HCT116 (cell line): ENCODE measurements at regions not wholly inside any gene's neighbourhood (a gene's known extent, or its start where the extent isn't known, plus 50 kb on each side); places are given as distances from the start of the nearest gene placed in this dataset.

Source experiments
- ATAC-seq: fragments of 200-7000 bp; cut with Tn5 transposase; 2 replicates; pipeline ENCODE4 v1.9.1; 2020; ENCODE audit warnings: mild to moderate bottlenecking, moderate library complexity
- BruUV-seq: library from RNA; stranded (reverse); fragments of 400-500 nt; replicated peaks from 2 replicates; lab custom pipeline; 2021; lab: Mats Ljungman, UMichigan
- CTCF ChIA-PET: fragments of 300-600 bp; sonication (Branson Sonifier 250); formaldehyde crosslinking; loops from one replicate; lab custom pipeline; 2021; ENCODE audit warnings: antibody characterized with exemption; lab: Charles Lee
- POLR2A ChIA-PET: fragments of 300-600, 350-600 bp; sonication (Branson Sonifier 250); formaldehyde crosslinking; loops from one replicate; lab custom pipeline; 2021; ENCODE audit warnings: antibody characterized with exemption; lab: Charles Lee
- RAD21 ChIA-PET, 2 experiments: fragments of 300-600 bp; sonication (Branson Sonifier 250); formaldehyde crosslinking; loops; one replicate each; lab custom pipeline; 2023; ENCODE audit warnings: low total read pairs in 2 of 2; ENCODE audit not compliant: uncharacterized antibody in 2 of 2, unreplicated experiment in 2 of 2, low non-redundant PET in 1 of 2; lab: Charles Lee
- DNase-seq: peaks from one replicate; pipeline ENCODE4 v3.0.0-alpha.2; 2010; ENCODE audit warnings: low read depth, low spot score
- H2AFZ ChIP-seq: fragments of 200-600 bp; shearing (Covaris generic), sonication (generic); 2 replicates; pipeline ENCODE4 v1.6.1; 2017; ENCODE audit warnings: low read depth, mixed run types, mixed read lengths, antibody characterized with exemption, low read length; ENCODE audit not compliant: poor library complexity, severe bottlenecking
- H3K27ac ChIP-seq: 2 replicates; pipeline ENCODE4 v1.5.1; 2012; ENCODE audit warnings: low read depth, low read length
- H3K27me3 ChIP-seq: fragments of 200-600 bp; sonication (generic); 2 replicates; pipeline ENCODE4 v1.6.1; 2016; ENCODE audit warnings: mixed run types, low read length, mixed read lengths; ENCODE audit not compliant: insufficient read depth
- H3K36me3 ChIP-seq, 2 experiments: fragments of 200-500 bp in 1 of 2; fragments of 200-600 bp in 1 of 2; sonication (Bioruptor generic) in 1 of 2; sonication (generic) in 1 of 2; 2 replicates each; pipeline versions ENCODE4 v1.5.1 to v1.6.1; 2014 to 2016; ENCODE audit warnings: low read length in 2 of 2, inconsistent platforms in 1 of 2, mixed read lengths in 1 of 2, mixed run types in 1 of 2; ENCODE audit not compliant: insufficient read depth in 2 of 2, control insufficient read depth in 1 of 2
- H3K4me1 ChIP-seq, 2 experiments: fragments of 200-600 bp in 1 of 2; sonication (generic) in 1 of 2; 2 replicates each; pipeline versions ENCODE4 v1.5.1 to v1.6.1; 2012 to 2017; ENCODE audit warnings: low read length in 2 of 2, inconsistent platforms in 1 of 2, mild to moderate bottlenecking in 1 of 2, mixed read lengths in 1 of 2, mixed run types in 1 of 2, moderate library complexity in 1 of 2; ENCODE audit not compliant: insufficient read depth in 2 of 2, control insufficient read depth in 1 of 2
- H3K4me2 ChIP-seq: fragments of 200-600 bp; sonication (generic); 2 replicates; pipeline ENCODE4 v1.6.1; 2017; ENCODE audit warnings: mixed run types, low read length, mixed read lengths
- H3K4me3 ChIP-seq, 2 experiments: fragments of 200-600 bp in 1 of 2; sonication (generic) in 1 of 2; replicated peaks in 1 of 2; 2 replicates each; pipeline ENCODE4 v1.5.1; 2011 to 2016; ENCODE audit warnings: low read length in 2 of 2, control low read depth in 1 of 2, low read depth in 1 of 2, mild to moderate bottlenecking in 1 of 2, mixed read lengths in 1 of 2, mixed run types in 1 of 2
- H3K79me2 ChIP-seq: fragments of 200-600 bp; sonication (generic); 2 replicates; pipeline ENCODE4 v1.6.1; 2017; ENCODE audit warnings: mild to moderate bottlenecking, mixed run types, low read length, moderate library complexity, mixed read lengths; ENCODE audit not compliant: insufficient read depth
- H3K9ac ChIP-seq: fragments of 200-600 bp; sonication (generic); 2 replicates; pipeline ENCODE4 v1.6.1; 2016; ENCODE audit warnings: low read length, mixed read lengths
- H3K9me2 ChIP-seq: fragments of 200-600 bp; sonication (generic), shearing (Covaris generic); 2 replicates; pipeline ENCODE4 v1.6.1; 2017; ENCODE audit warnings: mixed run types, mild to moderate bottlenecking, moderate library complexity; ENCODE audit not compliant: insufficient read depth
- H3K9me3 ChIP-seq, 2 experiments: fragments of 200-500 bp in 1 of 2; fragments of 200-600 bp in 1 of 2; sonication (Bioruptor generic) in 1 of 2; sonication (generic) in 1 of 2; 2 replicates each; pipeline ENCODE4 v1.6.1; 2014 to 2017; ENCODE audit warnings: low read length in 2 of 2, mixed read lengths in 2 of 2, inconsistent platforms in 1 of 2, low read depth in 1 of 2, mild to moderate bottlenecking in 1 of 2, mixed run types in 1 of 2, moderate library complexity in 1 of 2; ENCODE audit not compliant: control insufficient read depth in 1 of 2, insufficient read depth in 1 of 2
- H4K20me1 ChIP-seq: fragments of 200-600 bp; sonication (generic), shearing (Covaris generic); 2 replicates; pipeline ENCODE4 v1.6.1; 2017; ENCODE audit warnings: mixed run types, mild to moderate bottlenecking, moderate library complexity; ENCODE audit not compliant: insufficient read depth
- CEBPB ChIP-seq: IDR thresholded peaks from 2 replicates; pipeline ENCODE4 v1.6.1; 2012; ENCODE audit warnings: low read depth
- ELF1 ChIP-seq: IDR thresholded peaks from 2 replicates; pipeline ENCODE4 v1.6.1; 2012; ENCODE audit warnings: low read depth, borderline replicate concordance
- FOSL1 ChIP-seq: IDR thresholded peaks from 2 replicates; pipeline ENCODE4 v1.6.1; 2012; ENCODE audit warnings: low read depth
- POLR2AphosphoS5 ChIP-seq: IDR thresholded peaks from 2 replicates; pipeline ENCODE4 v1.6.1; 2011; ENCODE audit warnings: mild to moderate bottlenecking, low read depth, low read length, moderate library complexity
- RAD21 ChIP-seq: IDR thresholded peaks from 2 replicates; pipeline ENCODE4 v1.6.1; 2012; ENCODE audit warnings: low read depth, mild to moderate bottlenecking
- REST ChIP-seq: IDR thresholded peaks from 2 replicates; pipeline ENCODE4 v1.6.1; 2012; ENCODE audit warnings: low read depth
- SP1 ChIP-seq: IDR thresholded peaks from 2 replicates; pipeline ENCODE4 v1.6.1; 2012; ENCODE audit warnings: low read depth
- SRF ChIP-seq: IDR thresholded peaks from 2 replicates; pipeline ENCODE4 v1.6.1; 2012; ENCODE audit warnings: low read depth
- TCF7L2 ChIP-seq: IDR thresholded peaks from 2 replicates; pipeline ENCODE4 v1.7.0; 2011; ENCODE audit warnings: borderline replicate concordance, inconsistent platforms; ENCODE audit not compliant: insufficient read depth, insufficient read length; ENCODE audit errors: extremely low read depth
- YY1 ChIP-seq: IDR thresholded peaks from 2 replicates; pipeline ENCODE4 v1.6.1; 2011; ENCODE audit warnings: low read length, low read depth, moderate library complexity, mild to moderate bottlenecking; ENCODE audit not compliant: insufficient replicate concordance; ENCODE audit errors: extremely low read depth
- ZBTB33 ChIP-seq: IDR thresholded peaks from 2 replicates; pipeline ENCODE4 v1.6.1; 2011; ENCODE audit warnings: mild to moderate bottlenecking, low read length, moderate library complexity; ENCODE audit not compliant: insufficient replicate concordance; ENCODE audit errors: extremely low read depth
- ZFX ChIP-seq: fragments of 450-650 bp; IDR thresholded peaks from 2 replicates; pipeline ENCODE4 v1.6.1; 2017
- ZNF274 ChIP-seq: fragments of 200-500 bp; sonication (Bioruptor generic); IDR thresholded peaks from 2 replicates; pipeline ENCODE4 v1.6.1; 2014; ENCODE audit warnings: mild to moderate bottlenecking, low read depth, low read length, inconsistent platforms
- intact Hi-C: fragments of 100-400 bp; cut with micrococcal nuclease; formaldehyde crosslinking; loops from 2 replicates; pipeline ENCODE4 v1.10.0; 2022

GRCh38 chr10:131660427-131660826 lies 240.4 kb upstream of the PPP2R2D start:
- no peak overlapping the region for H3K4me3 ChIP-seq
- no peaks in the 10 kb centered on the region for H4K20me1 ChIP-seq
- H3K36me3 ChIP-seq, result no peaks in the 10 kb centered on the region
- no peak for DNase-seq
- H3K9ac ChIP-seq, result no peak overlapping the region
- RAD21 ChIA-PET, result no interaction called here
- CTCF ChIA-PET, result no interaction called here
- BruUV-seq, result no TSS peak
- H2AFZ ChIP-seq, result no peak overlapping the region
- no peaks in the 10 kb centered on the region for H3K9me3 ChIP-seq
- H3K4me2 ChIP-seq, result no peak overlapping the region
- TF ChIP-seq YY1 (no peak), CEBPB (no peak), FOSL1 (no peak), ZNF274 (no peak), SP1 (no peak), SRF (no peak), ELF1 (no peak), POLR2AphosphoS5 (no peak), ZBTB33 (no peak), ZFX (no peak), RAD21 (no peak), TCF7L2 (no peak), REST (no peak)
- no peaks in the 10 kb centered on the region for H3K4me1 ChIP-seq
- H3K27me3 ChIP-seq, result 0 out of 2 replicates have a peak, but pooled peaks cover 3% of the 10 kb centered on the region
- H3K9me2 ChIP-seq, result no peaks in the 10 kb centered on the region
- POLR2A ChIA-PET, result no interaction called here
- intact Hi-C loops, result no loop called here
- H3K27ac ChIP-seq, result no peak overlapping the region
- no peaks in the 10 kb centered on the region for H3K79me2 ChIP-seq
- no peak for ATAC-seq
